GM18520 (cell line): ENCODE measurements at regions not wholly inside any gene's neighbourhood (a gene's known extent, or its start where the extent isn't known, plus 50 kb on each side); places are given as distances from the start of the nearest gene placed in this dataset.
A peak's percentile ranks its signal among the peaks of the same experiment; 100 is the strongest.

ENCODE experiments used
- ATAC-seq: cut with Tn5 transposase; IDR thresholded peaks from one replicate; pipeline ENCODE4 v1.9.1; 2021; ENCODE audit not compliant: unreplicated experiment

- ATAC-seq: no peak
Measured at GRCh38 chr2:188039307-188039706, 252.4 kb upstream of the GULP1 start.

DNA sequence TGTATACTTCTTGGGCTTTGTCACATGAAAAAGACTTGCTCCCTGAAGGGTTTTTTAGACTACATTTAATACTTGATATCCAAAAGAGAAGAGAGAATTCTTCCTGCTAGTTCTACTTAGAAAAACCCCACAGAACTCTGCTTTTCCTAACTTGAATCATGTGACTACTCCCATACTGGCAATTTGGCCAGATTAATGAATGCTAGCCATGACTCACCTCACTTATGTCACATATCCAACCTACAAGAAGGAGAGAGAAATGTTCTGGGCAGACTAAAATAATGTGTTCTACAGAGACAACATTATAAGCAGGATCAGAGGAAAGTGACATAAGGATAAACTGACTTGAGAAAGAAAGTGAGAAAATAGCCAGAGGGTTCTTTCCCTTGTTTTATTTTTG, 249.3 kb upstream of the GULP1 start:
- ATAC-seq: no peak

GRCh38 chr2:188045016-188045415, 246.7 kb upstream of the GULP1 start:
- no peak for ATAC-seq

- no peak for ATAC-seq
Measured at GRCh38 chr2:188046437-188046836, 245.2 kb upstream of the GULP1 start.

DNA sequence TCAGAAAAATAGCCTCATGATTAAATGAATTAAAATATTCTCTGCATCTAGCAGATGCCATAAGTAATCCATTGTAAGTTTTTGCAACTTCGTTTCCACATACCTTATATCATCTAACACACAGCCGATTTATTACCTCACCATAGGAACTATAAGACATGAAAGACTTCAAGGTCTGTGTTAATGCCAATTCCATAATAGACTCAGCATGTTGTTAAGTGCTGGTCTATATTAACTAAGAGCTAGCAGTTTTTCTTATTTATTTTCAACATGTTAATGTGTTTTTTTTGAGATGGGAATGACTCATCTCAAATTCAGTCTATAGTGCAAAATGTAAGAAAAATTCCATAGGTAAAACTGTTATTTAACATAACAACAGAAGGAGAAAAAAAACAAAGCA, 243.9 kb upstream of the GULP1 start:
- ATAC-seq: no peak

DNA sequence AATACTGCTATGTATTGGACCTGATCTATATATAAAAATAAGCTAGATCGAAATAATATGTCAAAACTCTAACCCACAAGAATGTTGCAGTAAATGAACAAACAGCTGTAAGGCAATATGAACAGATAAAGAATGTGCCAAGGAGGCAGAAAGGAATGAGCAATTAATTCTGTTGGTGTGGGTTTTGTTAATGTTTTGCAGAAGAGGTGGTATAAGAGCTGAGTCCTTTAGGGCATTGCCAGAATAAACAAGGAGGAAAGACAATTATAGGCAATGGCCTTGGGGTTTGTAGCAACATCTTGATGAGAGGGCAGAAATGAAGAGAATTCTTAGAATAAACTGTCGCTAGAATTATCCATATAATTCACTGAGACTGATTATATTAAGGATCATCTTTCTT, 240.9 kb upstream of the GULP1 start:
- no peak for ATAC-seq

DNA sequence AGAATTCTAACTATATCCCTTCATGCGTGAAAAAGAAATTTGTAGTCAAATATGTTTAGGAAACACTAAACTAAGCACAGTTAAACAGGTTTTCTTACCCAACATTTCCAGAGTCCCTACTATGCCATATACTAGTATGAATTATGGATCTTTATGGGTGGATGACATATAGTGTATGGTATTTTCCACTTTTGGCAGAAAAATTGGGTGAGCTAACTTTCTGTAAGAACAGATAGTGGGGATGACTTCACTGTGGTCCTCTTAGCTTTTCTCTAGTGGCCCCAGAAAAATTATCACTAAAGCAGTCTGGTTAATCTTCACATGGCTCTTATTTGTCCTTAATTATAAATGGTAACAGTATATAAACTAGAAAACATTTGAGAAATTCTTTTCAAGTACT, 240.0 kb upstream of the GULP1 start:
- no peak for ATAC-seq

DNA sequence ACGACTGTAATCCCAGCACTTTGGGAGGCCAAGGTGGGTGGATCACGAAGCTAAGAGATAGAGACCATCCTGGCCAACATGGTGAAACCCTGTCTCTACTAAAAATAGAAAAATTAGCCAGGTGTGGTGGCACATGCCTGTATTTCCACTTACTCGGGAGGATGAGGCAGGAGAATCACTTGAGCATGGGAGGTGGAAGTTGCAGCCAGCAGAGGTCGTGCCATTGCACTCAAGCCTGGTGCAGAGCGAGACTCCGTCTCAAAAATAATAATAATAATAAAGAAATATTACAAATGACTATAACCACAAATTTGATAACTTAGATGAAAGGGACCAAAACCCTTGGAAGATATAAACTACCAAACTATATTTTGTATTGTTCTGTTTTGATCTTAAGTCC, 226.3 kb upstream of the GULP1 start:
- ATAC-seq: no peak

DNA sequence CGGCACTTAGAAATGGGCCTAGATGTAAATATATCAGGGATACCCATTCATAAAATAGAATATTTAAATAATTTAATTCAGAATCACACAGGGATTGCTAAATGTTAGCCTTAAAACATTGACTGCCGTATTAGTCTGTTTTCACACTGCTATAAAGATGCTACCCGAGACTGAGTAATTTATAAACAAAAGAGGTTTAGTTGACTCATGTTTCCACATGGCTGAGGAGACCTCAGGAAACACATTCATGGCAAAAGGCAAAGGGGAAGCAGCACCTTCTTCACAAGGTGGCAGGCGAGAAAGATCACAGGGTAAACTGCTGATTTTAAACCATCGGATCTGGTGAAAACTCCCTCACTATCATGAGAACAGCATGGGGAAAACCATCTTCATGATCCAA, 223.6 kb upstream of the GULP1 start:
- ATAC-seq: no peak

GRCh38 chr2:188076149-188077056, 215.3 kb upstream of the GULP1 start:
- ATAC-seq: peak; percentile 82

DNA sequence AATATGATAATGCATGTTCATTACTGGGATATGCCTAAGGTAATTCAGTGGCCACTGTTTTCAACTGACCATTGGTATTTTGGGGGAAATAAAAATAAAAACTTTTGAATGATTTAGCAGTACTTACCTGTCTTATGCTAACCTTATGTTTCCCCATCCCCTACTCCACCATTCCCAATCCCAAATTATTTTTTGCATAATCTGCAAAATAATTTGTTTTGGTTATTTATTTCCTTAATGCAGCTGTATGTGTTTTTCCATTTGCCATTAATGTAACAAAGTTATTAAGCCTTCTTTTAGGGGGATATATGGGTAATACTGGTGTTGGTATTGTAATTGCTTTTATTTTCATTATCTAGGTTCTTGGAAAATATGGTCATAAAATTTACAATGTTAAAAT, 213.9 kb upstream of the GULP1 start:
- no peak for ATAC-seq

- ATAC-seq: no peak
Measured at GRCh38 chr2:188078534-188078933, 213.1 kb upstream of the GULP1 start.

DNA sequence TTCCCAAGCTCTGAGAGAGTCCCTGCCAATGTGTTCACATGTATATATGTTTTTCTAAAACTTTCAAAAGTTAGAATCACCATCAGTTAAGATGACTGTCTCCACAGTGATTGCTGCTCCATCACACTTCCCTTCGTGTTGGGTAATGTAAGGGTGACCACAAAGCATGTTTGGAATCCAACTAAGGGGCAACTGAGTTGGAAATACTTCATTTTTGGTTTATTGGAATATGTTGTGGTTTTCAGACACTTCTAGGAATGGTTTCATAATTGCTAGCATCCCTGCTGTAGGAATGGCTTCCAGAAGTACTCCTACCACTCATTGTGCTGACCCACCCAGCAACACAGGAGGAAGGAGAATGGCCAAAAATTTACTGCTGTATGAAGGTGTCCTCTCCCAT, 212.5 kb upstream of the GULP1 start:
- no peak for ATAC-seq

DNA sequence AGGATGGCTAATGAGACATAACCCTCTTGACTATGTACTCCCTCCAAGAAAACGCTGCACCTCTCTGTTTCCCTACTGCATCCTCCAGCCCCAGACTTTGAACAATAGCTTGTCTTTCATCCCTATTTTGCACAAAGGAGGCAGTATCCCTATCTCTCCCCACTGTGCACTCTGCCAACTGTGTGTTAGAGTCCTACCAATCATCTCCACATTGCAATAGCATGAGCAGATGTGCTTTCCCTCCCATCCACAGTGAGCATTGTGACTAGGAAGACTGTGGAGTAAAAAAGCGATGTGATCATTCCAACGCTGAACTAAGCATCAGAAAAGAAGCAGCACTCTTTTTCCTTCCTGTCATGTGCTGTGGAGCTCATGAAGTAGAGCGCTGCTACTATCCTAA, 206.3 kb upstream of the GULP1 start:
- no peak for ATAC-seq

GRCh38 chr2:188089901-188090300, 201.8 kb upstream of the GULP1 start:
- no peak for ATAC-seq

- ATAC-seq: no peak
Measured at GRCh38 chr2:188091220-188091619, 200.5 kb upstream of the GULP1 start.

- no peak for ATAC-seq
Measured at GRCh38 chr2:188092734-188093133, 198.9 kb upstream of the GULP1 start.

DNA sequence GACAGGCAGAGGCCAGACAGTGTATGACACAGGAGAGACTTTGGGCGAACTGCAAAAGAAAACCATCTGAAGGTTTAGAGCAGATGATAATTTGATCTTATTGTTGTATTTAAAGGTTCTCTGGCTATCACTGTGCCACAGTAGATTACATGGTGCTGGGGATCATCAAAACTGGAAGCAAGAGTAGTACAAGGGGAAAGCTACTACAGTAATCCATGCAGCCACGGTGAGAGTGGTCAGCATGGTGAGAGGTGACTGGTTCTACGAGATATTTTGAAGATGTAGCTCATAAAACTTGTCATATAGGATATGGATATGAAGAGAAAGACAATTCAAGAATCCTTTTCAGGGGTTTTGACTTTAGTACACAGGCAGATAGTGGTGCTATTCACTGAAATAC, 194.8 kb upstream of the GULP1 start:
- ATAC-seq: no peak

DNA sequence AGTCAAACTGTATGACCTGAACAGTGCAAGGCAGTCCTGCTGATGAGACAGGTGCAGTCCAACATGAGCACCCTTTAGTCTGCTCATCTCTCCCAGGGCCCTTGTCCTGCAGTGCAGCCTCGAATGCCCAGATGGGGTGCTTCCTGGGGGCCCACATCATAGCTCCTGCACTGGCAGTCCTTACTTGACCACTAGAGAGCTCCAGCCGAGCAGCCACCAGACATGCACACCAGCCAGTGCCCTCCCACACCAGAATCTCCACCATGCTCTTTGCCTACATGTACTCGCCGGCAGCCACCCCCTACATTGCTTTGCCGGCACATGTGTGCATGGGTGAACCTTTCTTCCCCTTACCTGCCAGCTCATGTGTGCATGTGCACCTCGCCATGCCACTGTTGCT, 188.8 kb upstream of the GULP1 start:
- no peak for ATAC-seq

GRCh38 chr2:188114014-188114413, 177.7 kb upstream of the GULP1 start:
- ATAC-seq: no peak

GRCh38 chr2:188117706-188118105, 174.0 kb upstream of the GULP1 start:
- no peak for ATAC-seq

DNA sequence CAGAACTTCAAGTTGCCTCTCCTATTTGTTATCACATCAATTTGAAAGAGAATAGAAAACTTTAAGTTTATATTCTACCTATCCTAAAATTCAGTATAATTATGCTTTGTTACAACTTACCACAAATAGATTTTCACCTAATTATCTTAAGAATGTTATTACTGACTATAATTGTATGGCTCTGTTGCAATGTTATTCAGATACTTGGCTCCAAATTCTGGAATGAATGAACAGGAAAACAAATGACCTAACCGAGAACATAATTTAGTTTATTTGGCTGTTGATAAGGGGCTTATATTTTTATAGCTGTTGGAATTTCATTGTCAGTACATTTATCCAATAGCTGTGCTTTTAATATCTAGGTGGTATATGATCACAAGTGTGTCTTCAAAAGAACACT, 173.2 kb upstream of the GULP1 start:
- no peak for ATAC-seq
